GM18511 (cell line): ENCODE measurements at regions not wholly inside any gene's neighbourhood (a gene's known extent, or its start where the extent isn't known, plus 50 kb on each side); places are given as distances from the start of the nearest gene placed in this dataset.
"Not testable (repeated sequence)": the region's sequence is repeated elsewhere in the genome, so short reads cannot be mapped to it uniquely, and the experiment has no call there.

ENCODE experiments used
- ATAC-seq: cut with Tn5 transposase; IDR thresholded peaks from one replicate; pipeline ENCODE4 v1.9.1; 2021; ENCODE audit warnings: mild to moderate bottlenecking, moderate library complexity; ENCODE audit not compliant: unreplicated experiment

DNA sequence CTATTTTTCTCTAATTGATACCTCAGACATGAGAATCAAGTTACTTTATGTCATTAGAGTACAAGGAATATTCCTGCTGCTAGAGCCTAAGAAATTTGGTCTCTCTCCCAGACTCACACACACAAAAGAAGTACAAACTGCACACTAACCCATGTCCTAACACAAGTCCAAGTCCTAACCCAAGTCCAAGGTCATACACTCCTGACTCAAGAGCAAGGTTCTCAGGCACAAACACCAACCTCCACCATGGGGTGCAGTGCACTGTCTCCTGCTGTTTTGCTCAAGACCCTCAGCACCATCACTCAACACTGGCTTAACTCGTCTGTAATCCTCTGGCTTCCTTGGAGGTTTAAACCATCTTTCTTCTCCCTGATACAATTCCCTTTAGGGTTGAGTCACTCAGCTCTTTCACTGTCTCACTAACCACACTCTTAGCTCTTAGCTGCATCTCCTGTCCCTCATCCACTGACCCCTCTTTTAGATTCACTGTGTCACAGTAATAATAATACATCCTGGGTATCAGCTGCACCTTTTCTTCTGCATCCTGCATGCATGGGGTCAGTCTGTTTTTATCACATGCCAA is 129.8 kb downstream of the BCL2L11 start:
- ATAC-seq: no peak

DNA sequence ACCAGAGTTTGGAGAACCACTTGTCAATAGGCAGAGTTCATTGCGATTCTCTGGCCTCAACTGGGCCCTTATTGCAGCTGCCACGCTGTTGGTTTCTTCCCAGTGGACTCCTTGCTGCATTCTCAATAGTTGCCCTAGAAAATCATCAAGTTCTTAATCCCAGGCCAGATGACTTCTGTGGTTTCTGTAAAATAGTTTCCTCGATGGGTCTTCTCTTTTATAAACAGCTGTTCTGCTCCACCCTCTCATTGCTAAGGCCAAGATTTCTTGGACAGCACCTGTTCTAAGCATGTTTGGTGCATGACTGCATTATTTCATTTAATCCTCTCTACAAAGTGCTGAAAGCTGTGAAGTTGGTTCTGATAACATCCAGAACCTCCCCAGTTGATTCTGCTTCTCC is 131.0 kb downstream of the BCL2L11 start:
- ATAC-seq: no peak

- ATAC-seq: no peak
These were observed 131.7 kb downstream of the BCL2L11 start for GRCh38 chr2:111252436-111252835.

GRCh38 chr2:111254916-111255315 is 134.2 kb downstream of the BCL2L11 start:
- not testable (repeated sequence) for ATAC-seq

DNA sequence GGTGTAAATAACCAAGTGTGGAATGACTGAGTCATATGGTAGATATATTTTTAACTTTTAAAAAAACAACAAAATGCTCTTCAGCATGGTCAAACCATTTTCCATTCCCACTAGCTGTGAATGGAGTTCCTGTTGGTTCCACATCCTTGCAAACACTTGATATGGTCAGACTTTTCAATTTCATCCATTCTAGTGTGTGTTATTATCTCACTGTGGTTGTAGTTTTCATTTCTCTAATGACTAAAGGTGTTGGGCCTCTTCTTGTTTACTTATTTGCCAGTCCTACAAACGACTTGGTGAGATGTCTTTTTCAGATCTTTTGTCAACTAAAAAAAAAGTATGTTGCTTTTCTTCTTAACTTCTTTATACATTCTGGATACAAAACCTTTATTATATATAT is 135.9 kb downstream of the BCL2L11 start:
- ATAC-seq: not testable (repeated sequence)

DNA sequence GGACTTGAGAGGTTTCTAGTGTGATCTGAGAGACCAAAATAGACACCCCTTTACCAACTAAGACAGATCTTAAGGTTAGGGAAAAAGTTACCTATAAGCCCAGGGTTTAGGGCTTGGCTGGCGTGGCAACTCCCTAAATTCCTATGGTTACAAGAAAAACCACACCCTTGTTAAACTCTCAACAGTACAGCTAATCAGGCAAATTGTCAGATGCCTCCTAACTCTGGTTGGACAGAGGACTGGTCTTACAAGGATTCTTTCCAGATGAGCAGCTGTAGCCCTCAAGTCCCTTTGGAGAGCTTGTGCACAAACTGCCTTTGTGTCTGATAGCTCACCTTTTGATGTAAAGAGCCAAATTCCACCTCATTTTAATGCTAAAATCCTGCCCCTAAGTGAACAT is 136.9 kb downstream of the BCL2L11 start:
- not testable (repeated sequence) for ATAC-seq

- ATAC-seq: not testable (repeated sequence)
These were observed 137.6 kb downstream of the BCL2L11 start for GRCh38 chr2:111258318-111258717.

DNA sequence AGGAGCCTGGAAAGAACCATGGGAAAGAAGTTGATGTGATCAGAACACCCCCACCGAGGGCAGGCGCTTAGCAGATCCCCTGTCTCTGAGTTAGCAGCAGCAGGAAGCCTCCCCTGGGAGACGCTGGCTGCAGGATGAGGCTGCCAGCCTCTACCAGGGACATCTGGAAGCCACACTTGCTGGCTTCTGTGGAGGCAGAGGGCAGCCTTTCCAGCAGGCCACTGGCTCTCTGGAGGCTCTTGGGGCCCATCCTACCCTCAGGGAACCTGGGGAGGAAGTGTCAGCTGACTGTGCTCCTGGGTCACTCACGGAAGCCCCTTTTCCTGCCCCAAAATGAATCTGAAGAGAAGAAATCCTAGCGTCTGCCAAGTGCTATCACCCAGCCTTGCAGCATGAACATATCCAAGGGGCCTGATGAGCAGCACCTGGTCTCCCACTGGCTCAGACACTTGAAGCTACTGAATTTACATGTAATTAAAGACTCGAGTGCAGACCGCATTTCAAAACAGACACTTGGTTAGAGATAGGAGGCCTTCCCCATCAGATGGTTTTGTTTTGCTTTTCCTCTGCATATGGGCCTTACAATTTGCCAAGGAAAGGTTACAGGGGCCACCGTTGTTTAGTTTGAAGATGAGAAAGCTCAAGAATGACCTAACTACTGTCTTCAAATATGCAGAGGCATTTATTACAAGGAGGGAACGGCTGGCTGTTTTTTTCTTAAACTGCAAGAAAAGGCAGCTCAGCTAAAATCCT is 142.1 kb downstream of the BCL2L11 start:
- ATAC-seq: not testable (repeated sequence)

- not testable (repeated sequence) for ATAC-seq
These were observed 142.8 kb downstream of the BCL2L11 start for GRCh38 chr2:111263380-111264017.

DNA sequence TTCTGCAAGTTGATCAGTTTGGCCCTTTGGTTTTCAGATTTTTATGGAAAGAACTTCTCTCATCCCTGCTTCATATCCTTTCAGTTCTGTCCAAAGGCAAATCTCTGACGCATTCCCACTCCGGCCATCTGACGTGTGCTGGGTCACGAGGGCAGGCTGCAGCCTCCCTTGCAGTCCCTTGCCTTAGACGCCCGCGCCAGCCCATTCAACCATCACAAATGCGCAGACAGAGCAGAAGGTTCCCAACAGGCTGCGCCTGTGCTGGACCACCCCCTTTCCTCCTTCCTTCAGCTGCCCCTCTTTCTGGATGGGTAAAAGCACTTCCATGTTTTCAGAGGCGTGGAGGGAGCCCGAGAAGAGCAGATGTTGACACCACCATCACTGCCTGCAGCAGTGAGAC is 144.2 kb downstream of the BCL2L11 start:
- not testable (repeated sequence) for ATAC-seq

GRCh38 chr2:111266556-111266955 is 145.8 kb downstream of the BCL2L11 start:
- ATAC-seq: not testable (repeated sequence)

GRCh38 chr2:111267038-111267437 is 146.3 kb downstream of the BCL2L11 start:
- not testable (repeated sequence) for ATAC-seq

DNA sequence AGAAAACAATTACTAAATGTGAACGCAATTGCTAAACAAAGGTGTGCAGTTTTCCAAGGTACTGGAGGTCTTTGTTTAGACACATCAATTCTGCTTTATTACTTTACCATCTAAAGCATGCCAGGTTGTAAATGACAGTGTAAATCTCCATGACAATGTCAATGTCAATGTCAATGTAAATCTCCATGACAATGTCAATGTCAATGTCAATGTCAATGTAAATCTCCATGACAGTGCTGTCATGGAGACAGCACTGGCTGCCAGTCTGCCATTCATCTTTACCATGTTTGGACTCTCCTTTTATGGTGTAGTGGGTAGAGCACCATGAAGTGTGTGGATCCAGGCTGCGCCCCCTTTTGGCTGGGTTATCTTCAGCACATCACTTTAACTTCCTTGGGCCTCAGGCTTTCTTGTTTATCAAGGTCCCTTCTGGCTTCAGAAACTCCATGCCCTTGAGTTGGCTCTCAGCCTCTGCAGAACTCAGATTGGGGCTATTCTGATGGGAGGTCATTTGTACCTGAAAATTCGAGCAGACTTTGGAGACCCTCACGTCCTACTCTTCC is 149.1 kb downstream of the BCL2L11 start:
- not testable (repeated sequence) for ATAC-seq

DNA sequence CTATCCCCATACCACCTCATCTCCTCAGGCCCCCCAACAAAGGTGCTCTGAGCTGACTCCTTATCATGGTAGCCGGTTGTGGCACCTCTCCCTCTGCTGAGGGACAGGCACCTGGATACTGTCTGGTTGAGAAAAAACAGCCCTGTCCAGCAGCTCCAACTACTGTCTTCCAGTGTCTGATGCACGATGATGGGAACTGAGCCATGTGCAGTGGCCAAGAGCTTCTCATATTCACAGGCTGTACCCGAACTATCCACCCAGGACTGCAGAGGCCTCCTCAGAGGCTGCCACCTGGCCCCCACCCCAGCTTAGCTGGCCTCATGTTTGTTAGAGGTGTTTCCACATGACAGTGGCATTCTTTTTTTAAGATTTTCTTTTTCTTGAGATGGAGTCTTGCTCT is 149.9 kb downstream of the BCL2L11 start:
- ATAC-seq: not testable (repeated sequence)

GRCh38 chr2:111271647-111272304 is 151.1 kb downstream of the BCL2L11 start:
- not testable (repeated sequence) for ATAC-seq

DNA sequence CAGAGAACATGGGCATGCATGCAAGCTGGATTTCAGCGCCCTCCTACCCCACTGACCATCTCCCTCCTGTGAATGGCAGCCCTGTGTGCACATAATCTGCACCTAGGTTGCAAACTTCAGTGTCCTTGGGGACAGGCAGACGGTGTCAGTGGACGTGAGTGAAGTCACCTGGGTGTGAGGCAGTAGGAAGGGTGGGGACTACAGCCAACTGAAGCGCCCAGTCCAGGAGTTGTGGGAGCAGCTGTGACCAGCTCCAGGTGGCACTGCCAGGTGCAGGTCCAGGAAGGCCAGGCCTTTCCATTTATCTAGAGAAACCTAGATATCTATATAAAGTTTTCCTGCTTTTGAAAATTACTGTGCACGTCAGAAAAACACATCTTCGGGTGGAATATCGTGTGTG is 152.3 kb downstream of the BCL2L11 start:
- ATAC-seq: not testable (repeated sequence)

DNA sequence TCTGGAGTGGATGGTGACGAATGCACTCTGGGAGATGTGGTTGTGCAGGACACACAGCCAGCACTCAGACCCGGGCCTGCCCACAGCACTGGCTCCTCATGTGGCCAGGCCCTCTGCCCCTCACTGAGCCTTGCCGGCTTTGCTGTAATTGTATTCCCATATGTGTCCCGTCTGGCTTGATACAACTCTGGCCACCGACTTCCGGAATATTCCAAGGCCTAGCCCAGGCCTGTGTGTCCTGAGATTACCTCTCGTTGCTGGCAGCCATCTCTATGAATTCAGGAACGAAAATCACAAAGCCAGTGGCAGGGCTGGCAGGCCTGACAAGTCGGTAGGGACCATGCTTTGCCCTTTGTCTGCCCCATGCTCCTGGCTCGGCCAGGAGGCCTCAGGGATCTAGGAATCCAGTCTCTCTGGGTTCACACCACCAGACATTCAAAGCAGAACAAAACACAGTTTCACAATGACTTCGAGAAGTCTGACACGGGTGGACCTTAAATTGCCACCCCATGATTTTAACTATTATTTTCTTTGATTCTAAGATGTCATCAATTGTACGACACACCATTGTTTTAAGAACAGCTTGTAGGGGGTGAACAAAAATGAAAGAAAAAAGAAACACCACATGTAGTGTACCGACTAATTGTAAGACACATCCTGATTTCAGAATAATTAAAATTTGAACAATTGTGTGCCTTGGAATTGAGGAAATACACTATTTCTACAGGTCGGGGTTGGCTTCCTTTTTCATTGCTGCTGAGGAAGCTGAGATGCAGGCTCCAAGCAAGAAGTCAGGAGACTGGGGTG is 154.5 kb downstream of the BCL2L11 start:
- not testable (repeated sequence) for ATAC-seq

DNA sequence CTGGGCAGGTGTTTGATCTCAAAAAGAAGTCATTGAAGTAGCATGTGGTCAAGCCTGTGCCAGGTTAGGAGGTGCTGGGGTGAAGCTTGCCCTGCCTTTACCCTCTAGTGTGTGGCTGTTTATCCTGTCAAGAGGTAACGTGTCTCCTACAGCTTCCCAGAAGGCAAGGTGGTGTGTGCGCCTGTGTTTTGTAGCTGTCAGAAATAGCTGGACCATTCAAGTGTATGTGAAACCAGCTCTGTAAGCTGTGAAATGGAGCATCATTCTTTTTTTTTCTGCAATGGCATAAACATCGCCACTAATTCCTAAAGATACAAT is 155.1 kb downstream of the BCL2L11 start:
- not testable (repeated sequence) for ATAC-seq

DNA sequence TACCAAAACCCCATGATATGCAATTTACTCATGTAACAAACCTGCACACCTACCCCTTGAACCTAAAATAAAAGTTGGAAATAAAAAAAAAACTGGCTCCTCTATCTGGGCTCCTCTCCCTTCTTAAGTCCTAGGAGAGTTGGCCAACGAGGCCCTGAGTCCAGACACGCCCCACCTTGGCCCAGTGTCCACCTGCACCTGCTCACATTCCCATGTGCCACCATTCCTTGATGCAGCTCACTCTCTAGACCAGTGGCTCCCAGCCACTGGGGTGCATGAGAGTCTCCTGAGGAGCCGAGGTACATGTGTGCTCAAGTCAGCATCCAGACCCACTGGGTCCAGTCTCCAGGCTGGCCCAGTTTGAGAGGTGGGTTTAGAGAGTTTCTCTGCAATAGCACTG is 157.4 kb downstream of the BCL2L11 start:
- not testable (repeated sequence) for ATAC-seq

- ATAC-seq: not testable (repeated sequence)
These were observed 160.1 kb downstream of the BCL2L11 start for GRCh38 chr2:111280709-111281286.
